DMS114 treated with DMSO at 0.1 percent for 48 hours (cell line): ENCODE measurements at regions not wholly inside any gene's neighbourhood (a gene's known extent, or its start where the extent isn't known, plus 50 kb on each side); places are given as distances from the start of the nearest gene placed in this dataset.
"Not testable (repeated sequence)": the region's sequence is repeated elsewhere in the genome, so short reads cannot be mapped to it uniquely, and the experiment has no call there.

ENCODE experiments used
- DNase-seq: peaks from one replicate; lab custom pipeline; 2025; ENCODE audit not compliant: unreplicated experiment; lab: John Stamatoyannopoulos, UW

DNA sequence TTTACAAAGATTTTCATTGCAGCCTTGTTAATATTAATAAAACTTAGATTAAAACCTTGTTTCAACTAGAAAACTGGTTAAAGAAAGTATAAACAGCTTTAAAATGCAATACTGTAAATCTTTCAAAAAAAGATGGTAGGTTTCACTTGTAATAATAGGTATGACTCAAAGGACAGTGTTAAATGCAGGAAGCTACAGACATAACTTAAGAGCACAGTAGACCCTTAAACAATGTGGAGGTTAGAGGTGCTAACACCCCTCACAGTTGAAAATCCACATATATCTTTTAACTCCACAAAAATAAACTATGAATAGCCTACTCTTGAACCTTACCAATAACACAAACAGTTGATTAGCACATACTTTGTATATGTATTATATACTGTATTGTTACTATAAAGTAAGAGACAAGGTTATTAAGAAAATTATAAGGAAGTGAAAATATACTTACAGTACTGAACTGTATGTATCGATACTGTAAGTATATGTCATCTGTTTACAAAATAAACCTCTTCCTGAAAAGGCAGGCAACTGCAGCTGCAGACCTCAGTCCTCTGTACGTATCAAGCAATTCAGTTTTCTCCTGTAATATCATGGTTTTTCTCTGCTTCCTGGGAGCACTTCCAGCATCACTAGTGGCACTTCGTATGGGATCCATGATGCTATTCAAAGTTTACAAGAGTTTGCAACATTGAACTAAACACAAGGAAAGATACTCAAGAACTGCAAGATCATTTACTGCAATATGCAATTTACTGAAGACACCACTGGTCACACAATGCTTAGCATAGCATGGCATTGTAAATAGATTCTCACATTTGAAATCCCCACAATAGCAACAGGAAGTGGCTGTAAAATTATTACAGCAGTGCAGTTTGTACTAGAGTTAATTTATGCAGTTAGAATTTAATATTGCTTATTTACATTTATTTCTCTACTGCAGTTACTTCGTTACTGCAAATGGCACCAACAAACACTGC, 610.5 kb upstream of the LRRTM4 start:
- DNase-seq: no peak

DNA sequence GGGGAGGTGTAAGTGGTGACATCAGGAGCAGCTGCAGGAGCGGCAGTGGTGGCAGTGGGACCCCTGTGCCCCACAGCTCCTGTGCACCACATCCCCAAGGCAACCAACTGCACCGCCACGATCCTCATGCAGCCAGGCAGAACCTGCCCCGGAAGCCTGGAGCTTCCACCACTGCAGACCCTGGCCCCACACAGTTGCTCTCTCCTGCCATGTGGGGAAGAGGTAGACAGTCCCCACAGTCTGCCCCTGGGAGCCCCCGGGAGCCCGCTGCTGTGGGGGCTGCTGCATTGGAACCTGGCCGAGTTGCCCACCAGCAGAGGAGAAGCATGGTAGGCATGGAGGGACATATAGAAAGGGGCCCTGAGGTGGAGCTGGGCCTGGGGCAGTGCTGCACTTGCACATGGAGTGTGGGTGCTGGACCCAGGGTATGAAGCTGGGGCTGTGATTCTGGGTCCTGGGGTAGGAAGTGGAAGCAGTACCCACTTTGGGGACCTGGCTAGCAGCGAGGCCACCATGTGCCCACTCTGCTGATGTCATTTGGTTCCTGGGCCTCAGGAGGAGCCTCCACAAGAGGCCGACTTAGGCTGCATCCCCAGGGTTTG, 623.3 kb upstream of the LRRTM4 start:
- DNase-seq: no peak

- no peak for DNase-seq
Observed at GRCh38 chr2:78145997-78146722, 624.0 kb upstream of the LRRTM4 start.

GRCh38 chr2:78147466-78147865, 625.3 kb upstream of the LRRTM4 start:
- no peak for DNase-seq

DNA sequence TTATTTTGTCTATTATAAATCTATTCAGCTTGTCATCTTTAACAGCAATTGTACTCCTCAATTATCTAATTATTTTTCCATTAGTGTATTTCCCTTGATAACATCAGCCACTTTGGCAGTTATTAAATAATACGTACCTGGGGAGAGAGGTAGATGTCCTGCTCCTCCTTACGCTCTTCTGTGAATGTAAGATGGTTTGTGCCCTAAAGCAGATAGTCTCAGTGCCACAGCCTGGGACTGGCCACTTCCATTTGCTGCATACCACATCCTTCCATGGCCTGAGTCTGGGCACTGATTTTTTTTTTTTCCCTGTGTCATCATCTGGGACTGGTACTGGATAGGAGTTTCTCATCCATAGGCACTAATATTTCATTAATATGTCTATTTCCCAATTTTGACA, 632.4 kb upstream of the LRRTM4 start:
- no peak for DNase-seq

- DNase-seq: no peak
Observed at GRCh38 chr2:78162202-78162601, 640.0 kb upstream of the LRRTM4 start.

DNA sequence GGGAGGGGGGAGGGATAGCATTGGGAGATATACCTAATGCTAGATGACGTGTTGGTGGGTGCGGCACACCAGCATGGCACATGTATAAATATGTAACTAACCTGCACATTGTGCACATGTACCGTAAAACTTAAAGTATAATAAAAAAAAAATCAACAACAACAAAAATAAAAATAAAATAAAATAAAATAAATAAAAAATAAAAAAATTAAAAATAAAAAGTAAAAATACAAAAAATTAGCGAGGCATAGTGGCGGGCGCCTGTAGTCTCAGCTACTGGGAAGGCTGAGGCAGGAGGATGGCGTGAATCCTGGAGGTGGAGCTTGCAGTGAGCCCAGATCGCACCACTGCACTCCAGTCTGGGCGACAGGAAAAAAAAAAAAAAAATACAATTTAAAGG, 650.0 kb upstream of the LRRTM4 start:
- DNase-seq: not testable (repeated sequence)

GRCh38 chr2:78175645-78176044, 653.5 kb upstream of the LRRTM4 start:
- DNase-seq: no peak

- DNase-seq: no peak
Observed at GRCh38 chr2:78201064-78201575, 678.9 kb upstream of the LRRTM4 start.

- DNase-seq: no peak
Observed at GRCh38 chr2:78202366-78202765, 680.2 kb upstream of the LRRTM4 start.

- DNase-seq: no peak
Observed at GRCh38 chr2:78202986-78203670, 681.0 kb upstream of the LRRTM4 start.

DNA sequence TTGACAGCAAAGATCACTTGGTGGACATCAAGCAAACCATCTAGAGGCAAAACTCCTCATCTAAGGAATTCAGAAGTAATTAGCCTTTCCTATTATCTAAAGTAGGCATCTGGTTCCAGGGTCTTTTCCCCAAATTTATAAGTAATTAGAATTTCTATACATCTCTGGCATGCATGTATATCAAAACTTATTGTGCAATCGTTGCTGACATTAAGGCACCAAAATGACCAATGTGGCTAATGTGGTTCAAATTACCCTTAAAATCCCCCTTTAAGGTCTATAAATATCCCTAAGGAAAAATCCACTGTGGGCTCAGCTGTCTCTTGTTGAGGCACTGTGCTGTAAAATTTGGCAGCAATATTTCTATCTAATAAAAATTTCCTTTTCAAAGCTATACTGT, 695.9 kb upstream of the LRRTM4 start:
- DNase-seq: no peak

GRCh38 chr2:78237704-78238103, 715.5 kb upstream of the LRRTM4 start:
- DNase-seq: no peak

GRCh38 chr2:78245394-78246135, 723.4 kb upstream of the LRRTM4 start:
- no peak for DNase-seq

DNA sequence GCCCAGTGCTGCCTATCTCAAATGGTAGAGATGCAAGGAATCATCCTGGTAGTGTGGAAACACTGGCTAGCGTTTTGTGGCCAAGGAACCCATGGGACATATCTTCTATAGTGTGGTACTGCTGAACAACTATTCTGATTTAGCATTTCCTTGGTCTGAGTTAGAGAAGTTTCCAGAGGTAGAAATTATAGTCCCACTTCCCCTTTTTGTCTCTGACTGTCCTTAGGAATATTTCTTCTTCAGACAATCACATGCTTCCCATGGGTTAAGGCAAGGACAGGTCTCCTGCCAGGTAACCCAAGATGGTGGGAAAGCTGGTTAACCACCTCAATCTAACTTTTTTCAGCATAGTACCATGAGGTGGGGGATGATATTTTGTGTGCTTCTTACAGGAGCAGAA, 729.5 kb upstream of the LRRTM4 start:
- no peak for DNase-seq

DNA sequence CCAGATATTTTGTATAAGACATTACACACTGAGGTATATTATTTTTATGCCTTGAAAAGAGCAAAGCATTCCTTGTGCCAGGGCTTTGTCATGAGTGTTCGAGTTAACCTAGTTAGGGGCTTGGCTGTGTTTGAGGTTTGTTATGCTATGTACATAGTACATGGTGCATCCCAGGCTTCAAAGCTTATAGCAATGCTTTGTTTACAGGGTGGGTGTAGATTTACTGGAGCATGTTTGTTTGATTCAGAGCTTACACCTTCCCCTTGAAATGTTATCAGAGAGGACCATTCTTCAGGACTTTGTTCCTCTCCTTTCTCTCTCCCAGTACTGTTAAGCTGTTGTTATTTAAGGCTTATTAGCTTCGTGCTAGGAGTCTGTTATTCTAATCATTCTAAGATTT, 738.7 kb upstream of the LRRTM4 start:
- no peak for DNase-seq

- no peak for DNase-seq
Observed at GRCh38 chr2:78261454-78261853, 739.3 kb upstream of the LRRTM4 start.

DNA sequence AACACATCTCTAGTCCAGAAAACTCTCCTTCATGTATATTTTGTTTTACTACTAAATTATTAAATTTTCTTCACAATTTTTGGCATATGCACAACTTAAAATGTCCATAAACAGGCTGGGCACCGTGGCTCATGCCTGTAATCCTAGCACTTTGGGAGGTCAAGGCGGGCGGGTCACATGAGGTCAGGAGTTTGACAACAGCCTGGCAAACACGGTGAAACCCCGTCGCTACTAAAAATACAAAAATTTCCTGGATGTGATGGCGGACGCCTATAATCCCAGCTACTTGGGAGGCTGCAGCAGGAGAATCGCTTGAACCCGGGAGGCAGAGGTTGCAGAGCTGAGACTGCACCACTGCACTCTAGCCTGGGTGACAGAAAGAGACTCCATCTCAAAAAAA, 739.9 kb upstream of the LRRTM4 start:
- DNase-seq: not testable (repeated sequence)

GRCh38 chr2:78262713-78263375, 740.7 kb upstream of the LRRTM4 start:
- no peak for DNase-seq

DNA sequence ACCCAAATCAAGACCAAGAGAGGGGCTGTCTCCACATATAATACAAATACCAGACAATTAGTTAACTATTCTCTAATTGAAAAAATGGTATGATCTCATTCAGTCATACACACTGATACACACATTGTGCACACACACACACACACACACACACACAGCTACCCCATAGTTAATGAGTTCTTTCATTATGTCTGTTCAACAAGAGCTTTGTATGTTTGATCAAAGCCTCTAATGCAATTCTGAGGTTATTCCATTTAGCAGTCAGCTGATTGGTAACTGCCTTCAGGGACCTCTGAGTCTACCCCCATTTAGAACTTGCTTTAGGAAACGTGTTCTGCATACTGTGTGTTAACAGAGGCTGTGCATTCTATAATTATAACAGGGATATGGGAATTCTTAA, 741.4 kb upstream of the LRRTM4 start:
- no peak for DNase-seq
